ENCODE measurements at regions not wholly inside any gene's neighbourhood (a gene's known extent, or its start where the extent isn't known, plus 50 kb on each side); places are given as distances from the start of the nearest gene placed in this dataset.
"Not testable (repeated sequence)": the region's sequence is repeated elsewhere in the genome, so short reads cannot be mapped to it uniquely, and the experiment has no call there.

GRCh38 chr7:69257592-69257991 lies 340.7 kb upstream of the AUTS2 start:
- DNase-seq (ENCODE audit: low read depth) = no peak

DNA sequence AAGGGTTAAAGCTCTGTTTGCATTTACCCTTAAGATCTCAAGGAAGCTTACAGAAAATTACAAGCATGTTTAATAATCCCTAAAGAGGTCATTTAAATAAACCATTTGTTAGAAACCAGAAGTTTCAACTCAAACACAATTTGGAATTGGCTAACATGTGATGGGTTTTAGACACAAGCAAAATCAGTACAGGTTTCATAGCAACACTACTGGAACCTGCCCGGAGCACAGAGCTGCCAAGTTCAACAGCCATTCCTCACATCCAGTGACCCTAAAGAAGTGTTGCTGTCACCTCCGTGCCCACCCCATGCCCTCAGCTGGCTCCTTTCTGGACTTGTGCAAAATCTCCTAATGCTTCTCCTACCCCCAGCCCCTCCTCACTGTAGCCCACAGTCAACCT lies 338.8 kb upstream of the AUTS2 start:
- DNase-seq (ENCODE audit: low read depth) = no peak

GRCh38 chr7:69260023-69260422 lies 338.3 kb upstream of the AUTS2 start:
- no peak for DNase-seq (ENCODE audit: low read depth)

DNA sequence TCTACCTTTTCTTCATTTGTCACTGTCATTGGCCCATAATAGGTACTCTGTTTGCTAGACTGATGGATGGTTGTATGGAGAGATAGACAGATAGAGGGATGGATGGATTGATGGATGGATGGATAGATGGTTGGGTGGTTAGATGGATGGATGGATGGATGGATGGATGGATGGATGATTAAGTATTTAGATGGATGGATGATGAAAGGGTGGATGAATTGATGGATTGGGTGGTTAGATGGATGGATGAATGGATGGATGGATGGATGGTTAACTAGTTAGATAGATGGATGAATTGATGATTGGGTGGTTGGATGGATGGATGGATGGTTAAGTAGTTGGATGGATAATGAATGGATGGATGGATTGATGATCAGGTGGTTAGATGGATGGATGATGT lies 334.7 kb upstream of the AUTS2 start:
- DNase-seq (ENCODE audit: low read depth) = no peak

GRCh38 chr7:69269806-69270205 lies 328.5 kb upstream of the AUTS2 start:
- DNase-seq (ENCODE audit: low read depth) = no peak

- DNase-seq (ENCODE audit: low read depth) = no peak
Observed at GRCh38 chr7:69272101-69272500, 326.2 kb upstream of the AUTS2 start.

GRCh38 chr7:69276011-69276729 lies 322.1 kb upstream of the AUTS2 start:
- no peak for DNase-seq (ENCODE audit: low read depth)

DNA sequence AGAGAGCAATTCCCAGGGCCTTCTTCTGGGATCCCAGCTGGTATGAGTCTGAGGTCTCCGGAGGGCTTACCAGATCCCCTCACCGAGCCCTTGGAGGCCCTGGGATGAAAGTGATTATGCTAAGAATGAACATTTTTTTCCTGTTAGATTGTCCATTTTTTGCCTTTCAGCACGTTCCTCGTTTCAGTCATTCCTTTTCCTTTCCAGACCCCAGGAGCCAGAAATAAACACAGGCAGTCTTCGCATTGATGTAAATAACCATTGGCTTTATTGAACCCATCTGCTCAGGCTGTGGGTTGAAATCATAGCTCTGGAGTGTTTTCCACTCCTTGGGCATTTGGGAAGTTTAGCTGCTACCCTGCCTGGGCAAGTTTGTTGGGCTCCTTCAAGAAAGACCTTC lies 320.9 kb upstream of the AUTS2 start:
- no peak for DNase-seq (ENCODE audit: low read depth)

DNA sequence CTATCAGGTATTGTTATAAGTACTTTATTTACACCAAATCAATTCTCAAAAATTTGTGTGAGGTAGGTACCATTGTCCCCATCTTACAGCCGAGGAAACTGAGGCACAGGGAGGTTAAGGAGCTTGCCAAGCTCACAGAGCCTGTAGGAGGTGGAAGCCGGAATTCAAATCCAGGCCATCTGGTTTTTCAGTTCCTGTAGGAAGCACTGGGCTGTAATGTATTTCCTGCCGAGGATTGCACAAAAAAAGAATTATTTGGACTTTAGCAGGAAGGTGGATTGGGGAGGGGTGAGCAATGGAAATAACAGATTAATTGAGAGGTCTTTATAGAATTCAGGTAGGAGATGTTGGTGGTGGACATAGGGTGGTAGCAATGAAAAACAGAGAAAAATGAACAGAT lies 315.3 kb upstream of the AUTS2 start:
- DNase-seq (ENCODE audit: low read depth) = no peak

- no peak for DNase-seq (ENCODE audit: low read depth)
Observed at GRCh38 chr7:69283421-69283820, 314.9 kb upstream of the AUTS2 start.

- no peak for DNase-seq (ENCODE audit: low read depth)
Observed at GRCh38 chr7:69285854-69286253, 312.4 kb upstream of the AUTS2 start.

DNA sequence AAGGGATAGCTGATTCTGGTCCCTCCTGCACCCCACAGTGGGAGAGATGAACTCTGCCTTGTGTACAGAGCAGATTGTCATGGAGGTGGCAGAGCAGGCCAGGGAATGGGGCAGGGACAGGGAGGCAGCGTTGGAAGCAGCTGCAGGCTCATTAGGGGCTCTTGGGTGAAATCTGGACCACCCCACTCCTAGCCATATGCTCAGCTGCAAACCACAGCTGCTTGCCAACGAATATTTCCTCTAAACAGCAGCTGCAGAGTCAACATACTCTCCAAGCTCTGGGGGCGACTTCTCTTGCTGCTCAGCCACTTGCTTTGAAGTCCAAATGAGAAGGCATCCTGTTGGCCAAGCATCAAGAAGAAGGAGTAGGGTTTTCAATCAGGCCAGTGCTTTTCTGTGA lies 302.3 kb upstream of the AUTS2 start:
- no peak for DNase-seq (ENCODE audit: low read depth)

DNA sequence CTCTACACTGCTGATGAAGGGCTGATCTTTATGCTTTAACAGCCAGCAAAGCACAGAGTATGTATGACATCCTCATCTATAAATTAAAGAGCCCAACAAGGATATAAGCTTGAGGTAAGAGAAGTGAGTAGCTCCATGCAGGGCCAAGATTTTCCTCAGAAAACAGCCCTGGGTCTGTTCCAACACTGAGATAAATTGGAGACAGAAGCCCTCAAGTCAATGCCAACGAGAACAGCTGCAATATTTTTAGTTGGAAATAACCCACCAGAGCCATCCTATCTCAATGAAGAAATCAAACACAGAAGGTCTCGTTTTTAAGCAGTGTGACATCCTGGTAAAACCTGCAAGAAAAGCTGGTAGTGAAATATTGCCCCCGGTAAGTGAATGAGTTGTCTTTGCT lies 297.0 kb upstream of the AUTS2 start:
- DNase-seq (ENCODE audit: low read depth) = no peak

- no peak for DNase-seq (ENCODE audit: low read depth)
Observed at GRCh38 chr7:69309601-69310000, 288.7 kb upstream of the AUTS2 start.

GRCh38 chr7:69311489-69311888 lies 286.8 kb upstream of the AUTS2 start:
- no peak for DNase-seq (ENCODE audit: low read depth)

- not testable (repeated sequence) for DNase-seq (ENCODE audit: low read depth)
Observed at GRCh38 chr7:69313852-69314251, 284.4 kb upstream of the AUTS2 start.

GRCh38 chr7:69318794-69319193 lies 279.5 kb upstream of the AUTS2 start:
- no peak for DNase-seq (ENCODE audit: low read depth)

GRCh38 chr7:69328516-69328915 lies 269.8 kb upstream of the AUTS2 start:
- no peak for DNase-seq (ENCODE audit: low read depth)

DNA sequence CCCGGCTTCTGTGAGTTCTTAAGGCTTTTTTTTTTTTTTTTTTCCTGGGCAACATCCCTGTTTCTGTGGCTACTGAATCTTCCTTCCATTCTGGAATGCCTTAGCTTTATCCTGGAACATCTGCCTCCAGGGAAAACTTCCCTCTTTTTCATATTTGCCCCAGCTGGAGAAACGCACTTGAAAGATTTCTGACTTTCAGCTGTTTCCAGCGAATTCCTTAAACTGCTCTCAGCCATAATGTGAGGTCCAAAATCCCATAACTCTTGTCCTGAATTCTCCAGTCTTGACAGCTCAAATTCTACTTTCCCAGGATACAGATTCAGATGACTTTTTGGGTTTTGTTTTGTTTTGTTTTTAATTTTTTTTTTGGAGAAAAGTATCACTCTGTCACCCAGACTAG lies 263.6 kb upstream of the AUTS2 start:
- no peak for DNase-seq (ENCODE audit: low read depth)

DNA sequence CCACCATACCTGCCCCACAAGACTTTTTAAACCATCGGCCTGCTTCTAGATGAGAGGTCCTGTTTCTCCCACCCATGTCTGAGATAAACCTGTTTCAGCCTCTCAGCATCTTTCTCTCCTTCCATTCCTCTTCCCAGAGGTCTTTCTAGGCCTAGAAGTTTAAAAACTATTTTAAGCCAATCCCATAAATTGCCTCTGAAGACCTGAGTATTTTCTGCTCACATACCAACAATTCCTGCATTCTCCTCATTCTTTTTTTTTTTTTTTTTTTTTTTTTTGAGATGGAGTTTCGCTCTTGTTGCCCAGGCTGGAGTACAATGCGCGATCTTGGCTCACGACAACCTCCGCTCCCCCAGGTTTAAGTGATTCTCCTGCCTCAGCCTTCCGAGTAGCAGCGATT lies 262.9 kb upstream of the AUTS2 start:
- DNase-seq (ENCODE audit: low read depth) = no peak

GRCh38 chr7:69336976-69337375 lies 261.3 kb upstream of the AUTS2 start:
- DNase-seq (ENCODE audit: low read depth) = no peak

GRCh38 chr7:69338144-69338543 lies 260.1 kb upstream of the AUTS2 start:
- DNase-seq (ENCODE audit: low read depth) = no peak

GRCh38 chr7:69341288-69341687 lies 257.0 kb upstream of the AUTS2 start:
- DNase-seq (ENCODE audit: low read depth) = no peak

Data from HT1080 (cell line).